Activated naive CD4-positive, alpha-beta T cell treated with anti-CD3 and anti-CD28 coated beads, Interleukin-2, amount 50 U/mL, for 16 hours (primary cell): ENCODE measurements at regions not wholly inside any gene's neighbourhood (a gene's known extent, or its start where the extent isn't known, plus 50 kb on each side); places are given as distances from the start of the nearest gene placed in this dataset.

Experiments used
- DNase-seq: peaks from one replicate; pipeline ENCODE4 v3.0.0-alpha.2; 2020

- no peak for DNase-seq
Measured at GRCh38 chr9:84187090-84187489, 153.5 kb downstream of the SLC28A3 start.

GRCh38 chr9:84189904-84190303 is 150.7 kb downstream of the SLC28A3 start:
- no peak for DNase-seq

- DNase-seq: no peak
Measured at GRCh38 chr9:84190411-84190810, 150.1 kb downstream of the SLC28A3 start.

GRCh38 chr9:84206801-84207370 is 133.7 kb downstream of the SLC28A3 start:
- DNase-seq: no peak

GRCh38 chr9:84207491-84207951 is 133.0 kb downstream of the SLC28A3 start:
- DNase-seq: no peak

GRCh38 chr9:84212246-84212645 is 128.3 kb downstream of the SLC28A3 start:
- DNase-seq: no peak

GRCh38 chr9:84212982-84213381 is 127.6 kb downstream of the SLC28A3 start:
- no peak for DNase-seq

- no peak for DNase-seq
Measured at GRCh38 chr9:84216151-84216550, 124.4 kb downstream of the SLC28A3 start.

GRCh38 chr9:84218322-84218721 is 122.2 kb downstream of the SLC28A3 start:
- no peak for DNase-seq

GRCh38 chr9:84224246-84224645 is 116.3 kb downstream of the SLC28A3 start:
- no peak for DNase-seq
